Type B pancreatic cell (in vitro differentiated cells): ENCODE measurements at regions not wholly inside any gene's neighbourhood (a gene's known extent, or its start where the extent isn't known, plus 50 kb on each side); places are given as distances from the start of the nearest gene placed in this dataset.

ENCODE experiments used
- DNase-seq: peaks from one replicate; pipeline ENCODE4 v3.0.0; 2021; ENCODE audit warnings: mixed read lengths; ENCODE audit not compliant: unreplicated experiment; ENCODE audit errors: extremely low spot score
- H3K27ac Mint-ChIP-seq: 2 replicates; pipeline ENCODE4 v1.8.0; 2021; ENCODE audit warnings: mild to moderate bottlenecking, mixed read lengths
- H3K27me3 Mint-ChIP-seq: 2 replicates; pipeline ENCODE4 v1.8.0; 2021; ENCODE audit warnings: mixed read lengths
- H3K36me3 Mint-ChIP-seq: 2 replicates; pipeline ENCODE4 v1.8.0; 2021; ENCODE audit warnings: mixed read lengths
- H3K4me1 Mint-ChIP-seq: one replicate; pipeline ENCODE4 v1.8.0; 2021; ENCODE audit warnings: mixed read lengths; ENCODE audit not compliant: unreplicated experiment
- H3K4me3 Mint-ChIP-seq: 2 replicates; pipeline ENCODE4 v1.8.0; 2021; ENCODE audit warnings: mild to moderate bottlenecking, mixed read lengths
- H3K9me3 Mint-ChIP-seq: 2 replicates; pipeline ENCODE4 v1.8.0; 2021; ENCODE audit warnings: mixed read lengths
- TF ChIP-seq, protein P1 (sequence below): fragments of 200-600 bp; sonication (generic); conservative IDR thresholded peaks from 2 replicates; pipeline ENCODE4 v1.5.0; 2021; ENCODE audit warnings: antibody characterized with exemption, mild to moderate bottlenecking

DNA sequence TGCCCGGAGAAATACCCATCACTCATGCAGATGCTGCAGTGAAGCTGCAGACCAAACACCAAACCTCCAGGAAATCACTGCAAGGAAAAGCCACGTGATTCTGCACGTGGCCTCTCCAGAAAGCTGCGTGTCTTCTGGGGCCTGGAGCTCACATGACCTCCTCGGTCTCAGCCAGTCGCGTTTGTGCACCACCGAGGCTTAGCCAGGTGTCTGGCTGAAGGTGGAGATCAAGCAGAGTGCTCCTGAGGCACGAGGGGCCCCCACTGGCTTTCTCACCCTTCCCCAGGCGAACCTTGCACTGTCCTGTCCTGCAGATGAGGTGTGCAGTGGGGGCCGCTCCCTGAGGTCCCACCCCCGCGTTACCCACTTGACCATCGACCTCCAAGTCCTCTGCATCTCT is 257.3 kb downstream of the RBFOX3 start:
- TF ChIP-seq, protein P1, sequence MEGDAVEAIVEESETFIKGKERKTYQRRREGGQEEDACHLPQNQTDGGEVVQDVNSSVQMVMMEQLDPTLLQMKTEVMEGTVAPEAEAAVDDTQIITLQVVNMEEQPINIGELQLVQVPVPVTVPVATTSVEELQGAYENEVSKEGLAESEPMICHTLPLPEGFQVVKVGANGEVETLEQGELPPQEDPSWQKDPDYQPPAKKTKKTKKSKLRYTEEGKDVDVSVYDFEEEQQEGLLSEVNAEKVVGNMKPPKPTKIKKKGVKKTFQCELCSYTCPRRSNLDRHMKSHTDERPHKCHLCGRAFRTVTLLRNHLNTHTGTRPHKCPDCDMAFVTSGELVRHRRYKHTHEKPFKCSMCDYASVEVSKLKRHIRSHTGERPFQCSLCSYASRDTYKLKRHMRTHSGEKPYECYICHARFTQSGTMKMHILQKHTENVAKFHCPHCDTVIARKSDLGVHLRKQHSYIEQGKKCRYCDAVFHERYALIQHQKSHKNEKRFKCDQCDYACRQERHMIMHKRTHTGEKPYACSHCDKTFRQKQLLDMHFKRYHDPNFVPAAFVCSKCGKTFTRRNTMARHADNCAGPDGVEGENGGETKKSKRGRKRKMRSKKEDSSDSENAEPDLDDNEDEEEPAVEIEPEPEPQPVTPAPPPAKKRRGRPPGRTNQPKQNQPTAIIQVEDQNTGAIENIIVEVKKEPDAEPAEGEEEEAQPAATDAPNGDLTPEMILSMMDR: no peak
- Mint-ChIP-seq H3K27me3 (peaks cover 66% of the 10 kb centered on the region), H3K4me3 (no peak overlapping the region), H3K36me3 (no peaks in the 10 kb centered on the region), H3K27ac (no peak overlapping the region), H3K4me1 (no peaks in the 10 kb centered on the region), H3K9me3 (no peaks in the 10 kb centered on the region)
- no peak for DNase-seq

DNA sequence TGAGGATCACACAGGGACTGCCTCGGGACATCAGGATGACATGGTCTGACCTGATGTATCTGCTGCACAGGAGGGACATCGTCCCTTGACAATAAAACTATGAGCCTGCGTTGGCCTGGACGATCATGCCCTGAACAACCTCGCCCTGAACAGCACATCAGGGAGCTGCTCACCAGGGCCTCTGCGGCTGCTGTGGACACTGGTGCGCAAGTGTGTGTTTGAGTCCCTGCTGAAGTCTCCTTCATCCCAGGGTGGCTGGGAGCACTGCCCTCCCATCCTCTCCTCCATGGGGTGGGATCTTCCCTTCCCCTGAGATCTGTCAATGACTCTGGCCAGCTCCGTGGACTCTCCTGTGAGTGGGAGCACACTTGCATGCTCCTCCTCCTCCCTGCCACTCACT is 257.8 kb downstream of the RBFOX3 start:
- H3K9me3 Mint-ChIP-seq: no peaks in the 10 kb centered on the region
- H3K27ac Mint-ChIP-seq: no peak overlapping the region
- H3K4me1 Mint-ChIP-seq: no peaks in the 10 kb centered on the region
- no peak overlapping the region for H3K4me3 Mint-ChIP-seq
- no peak for DNase-seq
- H3K27me3 Mint-ChIP-seq: peaks cover 68% of the 10 kb centered on the region
- TF ChIP-seq, protein P1: no peak
- H3K36me3 Mint-ChIP-seq: no peaks in the 10 kb centered on the region

DNA sequence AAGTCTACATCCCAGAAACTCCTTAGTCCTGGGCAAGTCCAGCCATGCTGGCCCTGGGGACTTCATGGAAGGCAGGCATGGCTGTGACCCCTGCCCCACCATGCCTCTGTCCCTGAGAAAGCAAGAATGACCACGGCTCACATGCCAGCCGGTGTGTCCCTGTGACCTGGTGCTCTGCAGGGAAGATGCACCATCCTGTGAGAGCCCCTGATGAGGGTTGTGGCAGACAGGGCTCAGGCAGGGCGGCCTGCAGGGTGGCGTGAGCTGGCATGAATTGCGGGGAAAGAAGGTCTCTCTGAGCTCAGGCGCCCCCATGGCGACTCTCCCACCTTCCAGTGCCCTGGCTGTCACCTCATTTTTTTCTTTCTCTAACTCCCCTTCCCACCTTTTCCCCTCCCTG is 260.3 kb downstream of the RBFOX3 start:
- H3K36me3 Mint-ChIP-seq: no peaks in the 10 kb centered on the region
- H3K27ac Mint-ChIP-seq: no peak overlapping the region
- peaks cover 2% of the 10 kb centered on the region for H3K9me3 Mint-ChIP-seq
- H3K4me1 Mint-ChIP-seq: no peaks in the 10 kb centered on the region
- no peak for DNase-seq
- TF ChIP-seq, protein P1: no peak
- peaks cover 80% of the 10 kb centered on the region for H3K27me3 Mint-ChIP-seq
- no peak overlapping the region for H3K4me3 Mint-ChIP-seq

DNA sequence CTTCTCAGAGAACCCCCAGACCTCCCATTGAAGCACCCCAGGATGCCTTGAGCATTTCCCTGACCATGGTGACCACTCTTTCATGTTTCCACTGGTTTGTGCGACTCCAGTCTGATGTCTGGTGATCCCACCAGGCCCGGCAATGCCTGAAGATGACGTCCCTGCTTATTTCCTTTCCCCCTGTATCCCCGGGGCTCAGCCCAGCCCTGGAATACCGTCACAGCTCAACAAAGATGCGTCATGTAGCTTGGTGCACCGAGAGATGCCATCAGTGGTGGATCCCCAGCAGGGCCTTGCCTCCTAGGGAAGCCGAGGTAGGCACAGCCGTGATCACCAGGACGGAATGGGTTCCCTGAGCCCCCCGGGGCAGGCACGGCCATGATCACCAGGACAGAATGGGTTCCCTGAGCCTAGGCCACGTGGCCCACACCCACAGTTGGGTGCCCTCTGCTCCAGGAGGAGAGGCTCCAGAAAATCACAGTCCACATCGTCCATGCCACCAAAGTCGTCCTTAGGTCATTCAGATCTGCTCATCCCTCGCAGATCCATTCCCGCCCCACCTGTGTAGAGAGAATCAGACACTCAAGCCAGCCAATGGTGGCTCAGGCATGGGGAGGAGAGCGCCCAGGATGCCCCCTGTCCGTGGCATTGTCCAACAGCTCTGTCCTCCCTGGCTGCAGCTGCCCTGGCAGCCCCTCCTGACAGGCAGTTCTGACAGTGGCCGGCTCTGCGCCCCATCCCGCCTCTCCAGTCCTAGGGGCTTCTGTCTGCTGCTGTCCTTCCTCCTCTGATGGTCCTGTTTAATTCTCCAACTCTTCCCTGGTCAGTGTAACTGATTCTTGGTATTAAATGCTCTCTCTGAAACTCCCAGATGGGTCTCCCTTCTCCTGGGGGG is 261.1 kb downstream of the RBFOX3 start:
- TF ChIP-seq, protein P1: no peak
- H3K27me3 Mint-ChIP-seq: peaks cover 80% of the 10 kb centered on the region
- H3K9me3 Mint-ChIP-seq: peaks cover 10% of the 10 kb centered on the region
- no peaks in the 10 kb centered on the region for H3K36me3 Mint-ChIP-seq
- H3K4me1 Mint-ChIP-seq: no peaks in the 10 kb centered on the region
- no peak for DNase-seq
- H3K27ac Mint-ChIP-seq: no peak overlapping the region
- no peak overlapping the region for H3K4me3 Mint-ChIP-seq

DNA sequence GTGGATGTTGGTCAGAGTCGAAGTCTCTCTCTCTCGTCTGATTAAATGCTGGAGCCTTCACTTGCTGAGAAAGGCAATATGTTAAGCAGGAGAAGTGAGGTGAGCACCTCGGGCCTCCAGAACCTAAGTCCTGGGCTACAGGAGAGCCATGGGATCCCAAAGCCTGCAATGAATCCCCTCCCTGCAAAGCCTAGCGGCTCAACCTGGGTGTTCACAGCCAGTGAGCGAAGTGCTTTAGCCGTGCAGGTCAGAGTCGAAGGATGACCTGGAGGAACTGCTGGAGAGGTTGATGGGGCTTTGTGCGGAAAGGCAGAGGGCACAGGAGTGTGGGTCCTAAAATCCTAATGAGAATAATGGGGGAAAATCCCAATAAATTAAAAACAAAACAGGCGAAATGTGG is 267.8 kb downstream of the ENGASE start:
- Mint-ChIP-seq H3K4me3 (no peak overlapping the region), H3K4me1 (no peaks in the 10 kb centered on the region), H3K36me3 (no peaks in the 10 kb centered on the region), H3K27ac (no peak overlapping the region), H3K27me3 (peaks cover 52% of the 10 kb centered on the region), H3K9me3 (peaks cover 10% of the 10 kb centered on the region)
- TF ChIP-seq, protein P1: no peak
- no peak for DNase-seq
